ENCODE measurements at regions not wholly inside any gene's neighbourhood (a gene's known extent, or its start where the extent isn't known, plus 50 kb on each side); places are given as distances from the start of the nearest gene placed in this dataset.

- no peak for TF ChIP-seq POLR2AphosphoS5 (IDR thresholded peaks at IDR 0.05; ENCODE audit: low read depth)
- TF ChIP-seq ETS1 (IDR thresholded peaks at IDR 0.05) = no peak
- TF ChIP-seq CTCF (conservative IDR thresholded peaks at IDR 0.05; ENCODE audit: low read depth in 2 of 2) = no peak
- TF ChIP-seq EZH2phosphoT487 (IDR thresholded peaks at IDR 0.05; ENCODE audit: unreplicated experiment) = no peak
- TF ChIP-seq EZH2 (IDR thresholded peaks at IDR 0.05; ENCODE audit: low read depth, unreplicated experiment) = no peak
- no peak for TF ChIP-seq CREB1 (CRISPR knock-in tag; IDR thresholded peaks at IDR 0.05; ENCODE audit: low read depth)
- no peak for TF ChIP-seq JUNB (IDR thresholded peaks at IDR 0.05; ENCODE audit: unreplicated experiment)
- no peak for TF ChIP-seq REST (IDR thresholded peaks at IDR 0.05; ENCODE audit: unreplicated experiment)
- TF ChIP-seq NANOG (IDR thresholded peaks at IDR 0.05; ENCODE audit: borderline replicate concordance) = no peak
- no peak for TF ChIP-seq ZNF114 (CRISPR knock-in tag; IDR thresholded peaks at IDR 0.05)
- no peak for TF ChIP-seq ZNF462 (CRISPR knock-in tag; IDR thresholded peaks at IDR 0.05)
- TF ChIP-seq ZNF331 (CRISPR knock-in tag; IDR thresholded peaks at IDR 0.05; ENCODE audit: low read depth) = no peak
- TF ChIP-seq STAT1 (IDR thresholded peaks at IDR 0.05; ENCODE audit: unreplicated experiment) = no peak
These were observed 58.8 kb upstream of the FHIP2A start for GRCh38 chr10:114762811-114763210.
